GM12864 (cell line): ENCODE measurements at regions not wholly inside any gene's neighbourhood (a gene's known extent, or its start where the extent isn't known, plus 50 kb on each side); places are given as distances from the start of the nearest gene placed in this dataset.
"Not testable (repeated sequence)": the region's sequence is repeated elsewhere in the genome, so short reads cannot be mapped to it uniquely, and the experiment has no call there.

ENCODE experiments used
- DNase-seq: peaks from one replicate; pipeline ENCODE4 v3.0.0-alpha.2; 2011; ENCODE audit warnings: low read depth
- H3K4me3 ChIP-seq: 2 replicates; pipeline ENCODE4 v1.5.1; 2011; ENCODE audit warnings: mild to moderate bottlenecking, low read depth, low read length, control low read depth
- TF ChIP-seq, protein P1 (sequence below): IDR thresholded peaks from 2 replicates; pipeline ENCODE4 v1.5.1; 2011; ENCODE audit warnings: low read depth, mild to moderate bottlenecking, moderate library complexity, low read length, control low read depth, inconsistent platforms; ENCODE audit errors: missing control alignments

DNA sequence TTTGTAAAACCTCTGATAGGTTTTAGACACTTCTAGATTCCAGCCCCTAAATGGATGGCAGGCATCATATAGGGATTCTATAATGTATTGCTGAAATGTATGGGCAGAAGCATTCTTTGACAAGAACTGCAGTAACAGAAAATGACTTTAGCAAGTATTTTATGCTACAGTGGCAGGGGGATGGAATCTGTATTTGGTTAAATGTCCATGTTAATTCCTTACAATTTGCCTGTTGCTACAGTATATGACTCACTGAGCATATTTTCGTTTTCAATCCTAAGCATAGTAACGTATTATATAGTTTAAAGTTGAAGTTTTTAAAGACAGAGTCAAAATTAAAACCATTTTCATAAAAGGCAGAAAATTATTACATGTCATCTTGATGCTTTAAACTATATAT, 150.1 kb downstream of the MEX3B start:
- no peak overlapping the region for H3K4me3 ChIP-seq
- TF ChIP-seq, protein P1, sequence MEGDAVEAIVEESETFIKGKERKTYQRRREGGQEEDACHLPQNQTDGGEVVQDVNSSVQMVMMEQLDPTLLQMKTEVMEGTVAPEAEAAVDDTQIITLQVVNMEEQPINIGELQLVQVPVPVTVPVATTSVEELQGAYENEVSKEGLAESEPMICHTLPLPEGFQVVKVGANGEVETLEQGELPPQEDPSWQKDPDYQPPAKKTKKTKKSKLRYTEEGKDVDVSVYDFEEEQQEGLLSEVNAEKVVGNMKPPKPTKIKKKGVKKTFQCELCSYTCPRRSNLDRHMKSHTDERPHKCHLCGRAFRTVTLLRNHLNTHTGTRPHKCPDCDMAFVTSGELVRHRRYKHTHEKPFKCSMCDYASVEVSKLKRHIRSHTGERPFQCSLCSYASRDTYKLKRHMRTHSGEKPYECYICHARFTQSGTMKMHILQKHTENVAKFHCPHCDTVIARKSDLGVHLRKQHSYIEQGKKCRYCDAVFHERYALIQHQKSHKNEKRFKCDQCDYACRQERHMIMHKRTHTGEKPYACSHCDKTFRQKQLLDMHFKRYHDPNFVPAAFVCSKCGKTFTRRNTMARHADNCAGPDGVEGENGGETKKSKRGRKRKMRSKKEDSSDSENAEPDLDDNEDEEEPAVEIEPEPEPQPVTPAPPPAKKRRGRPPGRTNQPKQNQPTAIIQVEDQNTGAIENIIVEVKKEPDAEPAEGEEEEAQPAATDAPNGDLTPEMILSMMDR = no peak
- DNase-seq = no peak

DNA sequence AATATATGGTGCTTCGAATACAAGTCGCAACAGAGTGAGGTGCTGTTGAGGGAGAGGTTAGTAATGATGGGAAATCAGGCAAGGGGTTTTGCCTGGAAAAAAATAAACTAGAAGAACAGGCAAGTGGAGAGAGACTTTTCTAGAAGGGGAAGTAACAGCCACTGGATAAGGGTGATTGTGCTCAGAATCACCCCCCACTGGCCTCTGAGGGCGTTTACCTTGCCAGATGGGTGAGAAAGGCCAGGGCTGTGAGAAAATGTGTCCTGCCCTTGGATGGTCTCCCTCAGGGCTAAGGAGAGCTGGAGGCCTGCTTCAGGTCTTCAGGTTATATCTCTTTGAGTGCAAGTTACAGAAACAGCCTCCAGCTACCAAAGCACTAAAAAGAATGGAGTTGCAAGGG, 151.8 kb downstream of the MEX3B start:
- no peak for DNase-seq
- TF ChIP-seq, protein P1 = peak; percentile 13
- no peak overlapping the region for H3K4me3 ChIP-seq

DNA sequence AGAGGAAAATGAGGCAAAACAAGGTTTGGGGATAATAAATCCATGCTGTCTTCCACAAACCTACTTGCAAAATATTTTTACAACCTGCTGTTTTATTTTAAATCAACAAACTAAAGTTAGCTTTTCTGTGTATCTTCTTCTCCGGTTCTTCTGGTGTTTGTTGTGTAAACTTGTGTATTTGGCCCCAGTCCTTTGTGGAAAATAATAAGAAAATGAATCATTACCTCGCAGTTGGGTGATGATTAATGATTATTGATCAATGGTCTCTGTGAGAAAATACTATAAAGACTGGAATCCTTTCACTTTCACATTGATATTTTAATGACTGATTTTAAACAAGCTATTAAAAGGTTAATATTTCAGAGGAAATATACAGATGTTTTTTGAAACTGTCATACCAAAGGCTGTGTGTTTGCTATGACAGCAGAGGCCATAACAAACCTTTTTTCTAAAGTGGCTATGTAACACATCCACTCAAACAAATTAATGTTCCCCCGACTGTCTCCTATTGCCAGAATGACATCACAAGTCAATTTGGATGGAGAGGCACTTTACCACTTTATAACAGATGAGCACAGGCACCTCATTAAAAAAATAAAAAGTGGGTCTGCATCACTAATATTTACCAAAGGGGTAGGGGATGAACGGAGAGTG, 152.5 kb downstream of the MEX3B start:
- no peak for DNase-seq
- TF ChIP-seq, protein P1 = no peak
- no peak overlapping the region for H3K4me3 ChIP-seq

DNA sequence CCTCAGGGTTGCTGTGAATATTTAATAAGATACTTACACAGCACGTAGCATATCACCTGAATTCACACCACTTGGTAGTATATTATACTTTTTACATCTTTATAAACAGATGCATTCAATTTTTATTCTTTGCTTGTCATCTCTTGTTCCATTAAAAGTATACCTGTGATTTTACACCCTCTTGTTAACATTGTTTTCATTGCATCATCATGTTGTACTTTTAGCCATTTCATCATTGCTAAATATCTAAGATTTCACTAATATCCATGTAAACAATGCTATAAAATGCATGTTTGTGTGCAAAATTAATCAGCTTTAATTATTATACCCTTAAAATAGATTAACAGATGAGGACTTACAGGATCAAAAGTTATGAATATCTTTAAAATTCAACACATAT, 155.3 kb downstream of the MEX3B start:
- no peak overlapping the region for H3K4me3 ChIP-seq
- DNase-seq = no peak
- TF ChIP-seq, protein P1 = no peak

DNA sequence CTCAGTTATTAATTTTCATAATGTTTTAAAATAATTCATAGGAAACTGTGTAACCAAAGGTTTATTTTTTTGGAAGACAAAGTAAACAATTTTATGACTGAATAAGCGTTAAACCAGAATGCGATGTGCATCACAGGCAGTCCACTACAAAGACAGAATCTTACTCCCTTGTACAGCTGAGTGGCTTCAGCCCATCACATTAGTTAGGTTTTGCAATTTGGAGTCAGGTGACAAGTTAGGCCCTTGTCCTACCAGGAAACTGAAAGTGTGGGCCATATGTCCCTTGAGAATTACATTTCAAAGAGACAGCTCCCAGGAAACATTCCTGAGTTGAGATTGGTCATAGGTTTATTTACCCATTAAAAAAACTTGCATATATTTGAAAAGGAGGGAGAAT, 156.3 kb downstream of the MEX3B start:
- TF ChIP-seq, protein P1 = no peak
- DNase-seq = no peak
- no peak overlapping the region for H3K4me3 ChIP-seq

DNA sequence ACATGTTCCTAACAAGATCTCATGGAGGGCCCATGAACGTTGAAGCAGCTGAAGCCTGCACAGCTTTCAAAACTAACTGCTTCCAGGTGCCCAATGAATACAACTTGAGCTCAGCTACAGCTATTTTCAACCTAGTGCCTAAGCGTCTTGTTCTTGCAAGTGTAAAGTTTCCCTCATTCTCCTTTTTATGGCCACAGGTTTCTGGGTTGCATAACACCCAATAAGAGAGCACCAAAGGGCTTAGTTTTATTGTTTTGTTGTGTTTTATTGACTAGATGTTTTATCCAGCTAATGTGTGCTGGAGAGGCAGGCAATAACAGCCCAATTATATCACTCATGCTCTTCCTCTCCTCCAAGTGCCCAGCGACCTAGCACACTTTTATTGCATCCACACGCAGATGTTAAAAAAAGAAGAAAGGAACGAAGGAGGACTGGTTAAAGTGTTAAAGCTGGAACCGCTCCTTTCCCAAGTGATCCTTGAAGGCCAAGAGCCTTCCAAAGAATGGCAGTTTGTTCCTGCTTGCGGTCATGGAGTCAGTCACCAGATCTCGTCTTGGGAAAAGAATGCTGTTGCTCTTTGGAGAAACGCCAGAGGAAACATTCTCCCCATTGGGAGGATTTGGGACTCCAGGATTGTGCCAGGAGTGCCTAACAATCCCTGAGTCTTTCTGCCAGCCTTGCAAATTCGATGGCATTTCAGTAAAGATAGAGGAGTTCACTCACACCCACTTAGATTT, 156.9 kb downstream of the MEX3B start:
- TF ChIP-seq, protein P1 = no peak
- no peak overlapping the region for H3K4me3 ChIP-seq
- DNase-seq = no peak

DNA sequence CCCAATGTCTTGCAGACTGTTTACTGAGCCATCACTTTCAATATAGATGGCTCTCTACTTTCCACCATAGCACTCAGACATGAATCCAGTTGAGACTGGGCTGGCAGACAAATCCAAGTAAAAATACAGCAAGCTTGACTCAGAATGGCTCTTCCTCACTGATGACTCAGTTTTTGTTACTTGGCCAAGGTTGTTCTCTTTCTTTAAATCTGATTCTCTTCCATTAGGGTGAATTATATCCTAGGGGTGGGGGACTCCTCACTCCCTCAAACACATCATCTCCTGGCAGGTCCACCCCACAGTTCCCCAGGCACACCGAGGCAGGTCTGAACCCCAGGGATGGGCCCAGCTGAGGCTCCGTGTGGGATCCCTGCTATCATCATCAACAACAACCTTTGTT, 157.9 kb downstream of the MEX3B start:
- TF ChIP-seq, protein P1 = no peak
- no peak for DNase-seq
- H3K4me3 ChIP-seq = no peak overlapping the region

DNA sequence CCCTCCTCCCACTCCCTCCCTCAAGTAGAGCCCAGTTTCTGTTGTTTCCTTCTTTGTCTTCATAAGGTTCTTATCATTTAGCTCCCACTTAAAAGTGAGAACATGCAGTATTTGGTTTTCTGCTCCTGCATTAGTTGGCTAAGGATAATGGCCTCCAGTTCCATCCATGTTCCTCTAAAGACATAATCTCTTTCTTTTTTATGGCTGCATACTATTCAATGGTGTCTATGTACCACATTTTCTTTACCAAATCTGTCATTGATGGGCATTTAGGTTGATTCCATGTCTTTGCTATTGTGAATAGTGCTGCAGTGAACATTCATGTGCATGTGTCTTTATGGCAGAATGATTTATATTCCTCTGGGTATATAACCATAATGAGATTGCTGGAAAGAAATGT, 158.6 kb downstream of the MEX3B start:
- DNase-seq, H3K4me3 ChIP-seq: not testable (repeated sequence)
